Mucosa of rectum (tissue), 2 donors: ENCODE measurements at regions not wholly inside any gene's neighbourhood (a gene's known extent, or its start where the extent isn't known, plus 50 kb on each side); places are given as distances from the start of the nearest gene placed in this dataset.

Experiments
- H3K27ac ChIP-seq, 2 donors: one replicate each; pipeline ENCODE4 v1.7.0; 2013; ENCODE audit warnings: inconsistent platforms in 2 of 2, low read depth in 2 of 2, low read length in 2 of 2
- H3K27me3 ChIP-seq, 2 donors: one replicate each; pipeline ENCODE4 v1.7.0; 2013; ENCODE audit warnings: low read length in 2 of 2; ENCODE audit not compliant: control insufficient read depth in 2 of 2, insufficient read depth in 2 of 2
- H3K36me3 ChIP-seq, 2 donors: one replicate each; pipeline ENCODE4 v1.7.0; 2013; ENCODE audit warnings: low read length in 2 of 2; ENCODE audit not compliant: control insufficient read depth in 2 of 2, insufficient read depth in 2 of 2
- H3K4me1 ChIP-seq, 2 donors: one replicate each; pipeline ENCODE4 v1.7.0; 2013; ENCODE audit warnings: low read length in 2 of 2, mild to moderate bottlenecking in 1 of 2; ENCODE audit not compliant: control insufficient read depth in 2 of 2, insufficient read depth in 2 of 2
- H3K4me3 ChIP-seq, 2 donors: one replicate each; pipeline ENCODE4 v1.7.0; 2013; ENCODE audit warnings: low read length in 2 of 2
- H3K9ac ChIP-seq, 2 donors: one replicate each; pipeline ENCODE4 v1.7.0; 2013; ENCODE audit warnings: low read length in 2 of 2, low read depth in 1 of 2, mild to moderate bottlenecking in 1 of 2
- H3K9me3 ChIP-seq, 2 donors: one replicate each; pipeline ENCODE4 v1.7.0; 2013; ENCODE audit warnings: low read length in 2 of 2; ENCODE audit not compliant: control insufficient read depth in 2 of 2
- donor health status: healthy.
- donor health status: Normal muscosa, but diverticular disease.

DNA sequence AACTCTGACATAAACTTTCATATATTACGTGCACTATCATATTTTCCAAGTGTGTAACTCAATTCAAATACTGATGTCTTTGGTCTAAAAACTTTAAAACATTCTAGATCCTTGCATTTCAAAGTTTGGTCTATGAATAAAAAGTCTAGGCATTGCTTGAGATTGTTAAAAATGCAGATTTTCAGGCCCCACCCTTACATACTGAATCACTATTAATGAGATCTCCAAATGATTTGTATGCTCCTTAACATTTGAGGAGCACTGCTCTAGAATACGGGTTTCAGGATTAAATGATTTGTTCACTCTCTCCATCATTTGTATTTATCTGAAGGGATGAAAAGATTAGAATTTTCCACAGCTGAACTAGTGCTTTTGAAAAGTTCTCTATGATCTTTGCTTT, 202.9 kb downstream of the KBTBD8 start:
- Histone ChIP-seq H3K9me3 (no peaks in the 10 kb centered on the region), H3K36me3 (no peaks in the 10 kb centered on the region), H3K4me3 (no peak overlapping the region), H3K9ac (no peak overlapping the region), H3K27ac (no peak overlapping the region), H3K4me1 (no peaks in the 10 kb centered on the region), H3K27me3 (no peaks in the 10 kb centered on the region)

DNA sequence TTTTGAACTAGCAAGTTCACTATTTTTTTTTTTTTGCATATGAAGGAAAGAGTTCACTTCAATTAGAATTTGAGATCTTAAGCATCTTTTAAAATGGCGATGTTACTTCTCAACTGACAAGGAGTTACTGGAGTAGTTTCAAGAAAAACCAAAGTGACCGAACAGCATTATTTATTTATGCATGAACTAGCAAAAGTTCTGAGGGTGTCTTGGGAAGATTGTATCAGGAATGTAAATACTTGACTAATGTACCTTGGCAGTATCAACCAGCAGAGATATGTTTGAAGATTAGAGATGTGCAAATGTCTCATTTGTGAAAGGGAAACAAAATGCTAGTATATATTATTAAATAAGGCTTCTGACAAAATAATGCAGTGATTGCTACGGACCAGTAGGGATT, 203.9 kb downstream of the KBTBD8 start:
- no peaks in the 10 kb centered on the region for H3K9me3 ChIP-seq
- no peak overlapping the region for H3K9ac ChIP-seq
- no peaks in the 10 kb centered on the region for H3K27me3 ChIP-seq
- H3K36me3 ChIP-seq = no peaks in the 10 kb centered on the region
- H3K4me3 ChIP-seq = no peak overlapping the region
- H3K27ac ChIP-seq = no peak overlapping the region
- no peaks in the 10 kb centered on the region for H3K4me1 ChIP-seq

DNA sequence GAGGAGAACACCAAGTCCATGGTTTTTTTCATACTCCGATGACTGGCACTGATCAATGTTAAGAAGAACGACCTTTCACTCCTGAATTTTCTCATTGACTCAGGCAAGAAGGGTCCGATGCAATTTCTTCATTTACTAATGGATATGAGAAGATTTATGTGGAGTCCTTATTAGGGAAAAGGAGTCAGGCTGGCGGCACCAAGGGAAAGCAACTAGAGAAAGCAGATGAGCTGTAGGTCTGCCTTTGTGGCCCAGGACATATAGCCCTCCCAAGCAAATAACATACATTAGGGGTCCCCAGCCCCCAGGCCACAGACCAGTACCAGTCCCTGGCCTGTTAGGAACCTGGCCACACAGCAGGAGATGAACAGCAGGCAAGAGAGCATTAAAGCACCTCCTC, 206.8 kb downstream of the KBTBD8 start:
- no peak overlapping the region for H3K27ac ChIP-seq
- H3K4me1 ChIP-seq = no peaks in the 10 kb centered on the region
- H3K4me3 ChIP-seq = no peak overlapping the region
- H3K27me3 ChIP-seq = no peaks in the 10 kb centered on the region
- no peak overlapping the region for H3K9ac ChIP-seq
- H3K9me3 ChIP-seq = no peaks in the 10 kb centered on the region
- H3K36me3 ChIP-seq = no peaks in the 10 kb centered on the region

- Histone ChIP-seq H3K27ac (no peak overlapping the region), H3K4me1 (no peaks in the 10 kb centered on the region), H3K9ac (no peak overlapping the region), H3K9me3 (no peaks in the 10 kb centered on the region), H3K4me3 (no peak overlapping the region), H3K36me3 (no peaks in the 10 kb centered on the region), H3K27me3 (no peaks in the 10 kb centered on the region)
Measured at GRCh38 chr3:67215690-67216089, 217.6 kb downstream of the KBTBD8 start.

GRCh38 chr3:67227030-67227429, 228.9 kb downstream of the KBTBD8 start:
- Histone ChIP-seq H3K9me3 (no peaks in the 10 kb centered on the region), H3K27me3 (no peaks in the 10 kb centered on the region), H3K27ac (no peak overlapping the region), H3K9ac (no peak overlapping the region), H3K4me1 (no peaks in the 10 kb centered on the region), H3K36me3 (no peaks in the 10 kb centered on the region), H3K4me3 (no peak overlapping the region)

DNA sequence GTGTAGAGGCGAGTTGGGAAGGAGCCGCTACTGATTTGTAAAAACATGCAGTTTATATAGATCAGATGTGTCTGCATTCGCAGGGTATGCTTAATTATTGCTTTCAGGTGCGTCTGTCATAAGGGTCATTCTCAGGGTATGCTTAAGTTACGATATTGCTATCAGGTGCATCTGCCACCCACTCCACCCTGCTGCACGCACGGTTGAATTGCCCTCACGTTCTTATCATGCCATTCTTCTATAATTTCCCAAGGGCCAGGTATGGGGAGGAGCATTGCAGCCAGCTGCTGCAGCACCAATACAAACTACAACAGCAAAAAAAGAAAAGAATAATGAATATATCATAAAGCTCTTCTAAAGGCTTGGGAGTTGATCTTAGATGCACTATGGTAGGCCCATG, 230.0 kb downstream of the KBTBD8 start:
- no peak overlapping the region for H3K4me3 ChIP-seq
- H3K36me3 ChIP-seq = no peaks in the 10 kb centered on the region
- no peaks in the 10 kb centered on the region for H3K27me3 ChIP-seq
- H3K9me3 ChIP-seq = no peaks in the 10 kb centered on the region
- H3K4me1 ChIP-seq = no peaks in the 10 kb centered on the region
- H3K9ac ChIP-seq = no peak overlapping the region
- no peak overlapping the region for H3K27ac ChIP-seq

DNA sequence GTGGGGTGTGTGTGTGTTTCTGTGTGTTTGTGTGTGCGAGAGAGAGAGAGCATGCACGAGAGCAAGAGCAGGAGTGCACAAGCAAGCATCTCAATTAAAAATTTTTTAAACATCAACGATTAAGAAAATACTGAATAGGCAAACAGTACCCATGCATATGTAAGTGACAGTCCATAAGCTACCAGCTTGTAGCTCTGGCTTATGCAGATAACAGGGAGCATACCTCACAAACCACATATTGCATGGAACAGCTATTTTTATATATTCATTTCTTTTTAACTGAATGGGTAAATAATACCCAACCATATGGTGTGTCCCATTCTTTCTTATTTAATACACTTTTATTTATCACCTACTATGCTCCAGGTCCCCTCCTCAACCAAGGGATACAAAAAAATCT, 234.5 kb downstream of the KBTBD8 start:
- Histone ChIP-seq H3K27ac (no peak overlapping the region), H3K4me1 (no peaks in the 10 kb centered on the region), H3K9me3 (no peaks in the 10 kb centered on the region), H3K4me3 (no peak overlapping the region), H3K27me3 (no peaks in the 10 kb centered on the region), H3K36me3 (no peaks in the 10 kb centered on the region), H3K9ac (no peak overlapping the region)

GRCh38 chr3:67239353-67239752, 241.2 kb downstream of the KBTBD8 start:
- H3K9me3 ChIP-seq = no peaks in the 10 kb centered on the region
- H3K27ac ChIP-seq = no peak overlapping the region
- no peaks in the 10 kb centered on the region for H3K27me3 ChIP-seq
- H3K36me3 ChIP-seq = no peaks in the 10 kb centered on the region
- H3K4me3 ChIP-seq = no peak overlapping the region
- H3K9ac ChIP-seq = no peak overlapping the region
- H3K4me1 ChIP-seq = no peaks in the 10 kb centered on the region

DNA sequence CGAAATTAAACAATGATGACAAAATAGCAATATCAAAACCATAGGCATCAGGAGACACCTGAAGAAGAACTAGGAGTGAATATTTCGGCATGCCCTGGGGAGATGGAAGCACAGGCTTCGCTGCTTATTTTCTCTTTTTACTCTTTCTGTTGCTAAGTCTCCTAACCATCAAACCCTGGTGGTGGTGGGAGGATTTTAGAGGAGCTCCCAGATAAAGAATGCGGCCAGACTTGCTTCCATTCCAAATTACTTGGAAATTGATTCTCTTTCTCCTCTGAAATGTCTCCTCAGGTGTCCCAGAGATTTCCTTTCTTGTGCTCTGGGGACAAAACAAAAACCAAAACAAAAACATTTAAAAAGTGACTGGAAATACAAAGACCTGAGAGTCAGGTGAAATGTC, 243.0 kb downstream of the KBTBD8 start:
- Histone ChIP-seq H3K4me1 (no peaks in the 10 kb centered on the region), H3K36me3 (no peaks in the 10 kb centered on the region), H3K9me3 (no peaks in the 10 kb centered on the region), H3K4me3 (no peak overlapping the region), H3K9ac (no peak overlapping the region), H3K27ac (no peak overlapping the region), H3K27me3 (no peaks in the 10 kb centered on the region)

- Histone ChIP-seq H3K27ac (no peak overlapping the region), H3K9me3 (no peaks in the 10 kb centered on the region), H3K9ac (no peak overlapping the region), H3K36me3 (no peaks in the 10 kb centered on the region), H3K4me1 (no peaks in the 10 kb centered on the region), H3K27me3 (no peaks in the 10 kb centered on the region), H3K4me3 (no peak overlapping the region)
Measured at GRCh38 chr3:67244130-67244529, 246.0 kb downstream of the KBTBD8 start.

DNA sequence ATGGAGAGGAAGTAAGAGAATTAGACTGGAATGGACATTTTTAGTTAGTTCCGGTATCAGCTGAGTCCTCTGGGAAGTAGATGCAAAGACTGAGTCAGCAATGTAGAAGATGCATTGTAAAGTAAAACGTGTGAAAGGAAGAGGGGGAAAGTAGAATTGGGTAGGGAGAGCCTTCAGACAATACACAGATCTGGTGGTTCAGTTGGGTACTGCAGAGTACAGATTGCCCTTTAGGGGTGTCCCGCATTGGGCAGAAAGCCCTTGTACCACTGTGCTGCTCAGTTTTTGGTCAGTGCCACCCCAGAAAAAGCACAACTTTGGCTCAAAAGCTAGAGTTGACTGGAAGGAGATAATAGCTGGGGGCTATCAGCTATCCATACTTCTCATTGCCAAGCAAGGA, 247.4 kb downstream of the KBTBD8 start:
- Histone ChIP-seq H3K9me3 (no peaks in the 10 kb centered on the region), H3K4me1 (no peaks in the 10 kb centered on the region), H3K9ac (no peak overlapping the region), H3K36me3 (no peaks in the 10 kb centered on the region), H3K4me3 (no peak overlapping the region), H3K27ac (no peak overlapping the region), H3K27me3 (no peaks in the 10 kb centered on the region)
